NCI-H460 (cell line): ENCODE measurements at regions not wholly inside any gene's neighbourhood (a gene's known extent, or its start where the extent isn't known, plus 50 kb on each side); places are given as distances from the start of the nearest gene placed in this dataset.

Source experiments
- DNase-seq: peaks from one replicate; pipeline ENCODE4 v3.0.0-alpha.2; 2016; ENCODE audit warnings: low read depth; ENCODE audit errors: extremely low read depth

- no peak for DNase-seq
Observed at GRCh38 chr4:123827511-123827910, 430.9 kb downstream of the SPRY1 start.

- DNase-seq = no peak
Observed at GRCh38 chr4:123830930-123831329, 434.3 kb downstream of the SPRY1 start.

GRCh38 chr4:123832173-123833026 lies 435.8 kb downstream of the SPRY1 start:
- DNase-seq = peak; percentile 0

- DNase-seq = no peak
Observed at GRCh38 chr4:123833171-123833643, 436.6 kb downstream of the SPRY1 start.

- DNase-seq = no peak
Observed at GRCh38 chr4:123835831-123836590, 439.4 kb downstream of the SPRY1 start.

- no peak for DNase-seq
Observed at GRCh38 chr4:123836851-123837595, 440.4 kb downstream of the SPRY1 start.

GRCh38 chr4:123838474-123838873 lies 441.9 kb downstream of the SPRY1 start:
- no peak for DNase-seq

- DNase-seq = no peak
Observed at GRCh38 chr4:123840197-123840596, 443.6 kb downstream of the SPRY1 start.

- DNase-seq = no peak
Observed at GRCh38 chr4:123841447-123842121, 445.0 kb downstream of the SPRY1 start.

GRCh38 chr4:123843137-123843536 lies 446.5 kb downstream of the SPRY1 start:
- no peak for DNase-seq

GRCh38 chr4:123844374-123844773 lies 447.8 kb downstream of the SPRY1 start:
- no peak for DNase-seq

- no peak for DNase-seq
Observed at GRCh38 chr4:123846092-123846491, 449.5 kb downstream of the SPRY1 start.

- no peak for DNase-seq
Observed at GRCh38 chr4:123846561-123846960, 450.0 kb downstream of the SPRY1 start.

GRCh38 chr4:123848606-123849005 lies 452.0 kb downstream of the SPRY1 start:
- DNase-seq = no peak

GRCh38 chr4:123849495-123849894 lies 452.9 kb downstream of the SPRY1 start:
- DNase-seq = no peak

- DNase-seq = no peak
Observed at GRCh38 chr4:123851521-123851920, 454.9 kb downstream of the SPRY1 start.

- no peak for DNase-seq
Observed at GRCh38 chr4:123853651-123854050, 457.1 kb downstream of the SPRY1 start.

- DNase-seq = no peak
Observed at GRCh38 chr4:123856689-123857545, 460.3 kb downstream of the SPRY1 start.

- no peak for DNase-seq
Observed at GRCh38 chr4:123858465-123858864, 461.9 kb downstream of the SPRY1 start.

GRCh38 chr4:123862812-123863211 lies 466.2 kb downstream of the SPRY1 start:
- no peak for DNase-seq
